K562 (cell line): ENCODE measurements at regions not wholly inside any gene's neighbourhood (a gene's known extent, or its start where the extent isn't known, plus 50 kb on each side); places are given as distances from the start of the nearest gene placed in this dataset.

Source experiments
- ATAC-seq: fragments of 200-7000 bp; cut with Tn5 transposase; 3 replicates; pipeline ENCODE4 v1.9.1; 2020; ENCODE audit warnings: moderate library complexity
- BruUV-seq: library from RNA; stranded (reverse); fragments of 400-500 nt; replicated peaks from 2 replicates; lab custom pipeline; 2021; lab: Mats Ljungman, UMichigan
- CTCF ChIA-PET: fragments of 300-600 bp; formaldehyde crosslinking; extraction: SDS; loops from one replicate; lab custom pipeline; 2021; ENCODE audit warnings: low intra/inter-chr PET ratio; lab: Yijun Ruan, JAX
- POLR2A ChIA-PET: fragments of 300-600, 350-650 bp; sonication (Branson Sonifier 250); formaldehyde crosslinking; extraction: SDS; loops from one replicate; lab custom pipeline; 2021; ENCODE audit warnings: antibody characterized with exemption, inconsistent platforms; lab: Yijun Ruan, JAX
- DNase-seq, 4 experiments: peaks; one replicate each; pipeline versions ENCODE4 v3.0.0 to v3.0.0-alpha.2; 2011 to 2018; ENCODE audit warnings: low spot score in 3 of 4, mixed read lengths in 3 of 4; ENCODE audit errors: extremely low read depth in 1 of 4
- FAIRE-seq: peaks from 2 replicates; lab custom pipeline; 2011; peaks lifted over from hg19 to GRCh38; lab: Jason Lieb, UNC
- H2AFZ ChIP-seq: 2 replicates; pipeline ENCODE4 v1.6.0; 2011; ENCODE audit warnings: low read depth, low read length, control low read depth, inconsistent platforms
- H3K27ac ChIP-seq: fragments of 200-600 bp; 3 replicates; pipeline ENCODE4 v1.8.0; 2011; ENCODE audit warnings: low read depth, mild to moderate bottlenecking, control low read depth, inconsistent platforms, low read length, moderate library complexity, mixed read lengths; ENCODE audit errors: extremely low read depth
- H3K27me3 ChIP-seq, 2 experiments: fragments of 300-600 bp in 1 of 2; 2 replicates in 1 of 2; 3 replicates in 1 of 2; pipeline versions ENCODE4 v1.6.0 to v1.8.0; 2011; ENCODE audit warnings: inconsistent platforms in 2 of 2, low read length in 2 of 2, mild to moderate bottlenecking in 1 of 2, mixed read lengths in 1 of 2, moderate library complexity in 1 of 2; ENCODE audit not compliant: control insufficient read depth in 2 of 2, insufficient read depth in 2 of 2
- H3K36me3 ChIP-seq: fragments of 300-600 bp; 3 replicates; pipeline ENCODE4 v1.8.0; 2011; ENCODE audit warnings: mild to moderate bottlenecking, low read length, inconsistent platforms; ENCODE audit not compliant: control insufficient read depth, insufficient read depth
- H3K4me1 ChIP-seq, 2 experiments: fragments of 200-600 bp in 1 of 2; replicated peaks in 1 of 2; 2 replicates in 1 of 2; 3 replicates in 1 of 2; pipeline versions ENCODE4 v1.5.1 to v1.8.0; 2011; ENCODE audit warnings: inconsistent platforms in 2 of 2, low read length in 2 of 2, mild to moderate bottlenecking in 1 of 2, mixed read lengths in 1 of 2, moderate library complexity in 1 of 2; ENCODE audit not compliant: control insufficient read depth in 2 of 2, insufficient read depth in 2 of 2
- H3K4me2 ChIP-seq: 2 replicates; pipeline ENCODE4 v1.6.1; 2011; ENCODE audit warnings: low read length, control low read depth, inconsistent platforms, mixed read lengths; ENCODE audit not compliant: insufficient read depth
- H3K4me3 ChIP-seq: fragments of 200-600 bp; sonication (generic), shearing (Covaris generic); 2 replicates; pipeline ENCODE4 v1.5.1; 2016; ENCODE audit warnings: control low read depth, inconsistent platforms
- H3K79me2 ChIP-seq: fragments of 200-600 bp; 3 replicates; pipeline ENCODE4 v1.8.0; 2011; ENCODE audit warnings: low read length, inconsistent platforms; ENCODE audit not compliant: control insufficient read depth, insufficient read depth
- H3K9ac ChIP-seq, 2 experiments: 2 replicates each; pipeline versions ENCODE4 v1.6.0 to v1.6.1; 2011; ENCODE audit warnings: low read depth in 2 of 2, low read length in 2 of 2, control low read depth in 1 of 2, inconsistent platforms in 1 of 2, mild to moderate bottlenecking in 1 of 2, mixed read lengths in 1 of 2; ENCODE audit not compliant: insufficient read depth in 1 of 2
- H3K9me1 ChIP-seq: one replicate; pipeline ENCODE4 v1.6.0; 2011; ENCODE audit warnings: inconsistent platforms, mild to moderate bottlenecking, low read length, moderate library complexity; ENCODE audit not compliant: control insufficient read depth, insufficient read depth
- H3K9me3 ChIP-seq: replicated peaks from 2 replicates; pipeline ENCODE4 v1.5.1; 2011; ENCODE audit warnings: low read depth, low read length, inconsistent platforms; ENCODE audit not compliant: control insufficient read depth, insufficient read depth
- H4K20me1 ChIP-seq: replicated peaks from 2 replicates; pipeline ENCODE4 v1.6.1; 2011; ENCODE audit warnings: low read length, inconsistent platforms, mixed read lengths; ENCODE audit not compliant: control insufficient read depth, insufficient read depth
- ARID1B ChIP-seq: fragments of 450-650 bp; IDR thresholded peaks from 2 replicates; pipeline ENCODE4 v1.6.1; 2016; ENCODE audit warnings: antibody characterized with exemption, mild to moderate bottlenecking, inconsistent platforms
- DDX20 ChIP-seq: fragments of 450-650 bp; IDR thresholded peaks from 2 replicates; pipeline ENCODE4 v1.6.1; 2016; ENCODE audit warnings: missing genetic modification characterization, low read depth, mild to moderate bottlenecking, missing compliant biosample characterization, moderate library complexity
- DIDO1 ChIP-seq: fragments of 450-650 bp; IDR thresholded peaks from 2 replicates; pipeline ENCODE4 v1.6.1; 2016; ENCODE audit warnings: low read depth, missing biosample characterization, missing genetic modification characterization
- NKRF ChIP-seq: fragments of 450-650 bp; IDR thresholded peaks from 2 replicates; pipeline ENCODE4 v1.6.1; 2016; ENCODE audit warnings: borderline replicate concordance
- PHB2 ChIP-seq: fragments of 450-650 bp; IDR thresholded peaks from 2 replicates; pipeline ENCODE4 v1.6.1; 2017; ENCODE audit warnings: low read depth
- ZNF274 ChIP-seq: IDR thresholded peaks from 2 replicates; pipeline ENCODE4 v1.6.1; 2011; ENCODE audit warnings: low read depth, mild to moderate bottlenecking, low read length, moderate library complexity, borderline replicate concordance
- ZNF76 ChIP-seq: fragments of 250-450 bp; sonication (Bioruptor Pico); IDR thresholded peaks from 2 replicates; pipeline ENCODE4 v1.4.0; 2020; ENCODE audit warnings: mild to moderate bottlenecking, moderate library complexity, borderline replicate concordance
- WGBS: fragments of 100-300 bp; shearing (Covaris generic); methylation state at CpG from one replicate; pipeline ENCODE4 v1.1.6; 2016; ENCODE audit warnings: low coverage, mixed read lengths; ENCODE audit not compliant: insufficient coverage; ENCODE audit errors: missing lambda C conversion rate; 5-methylcytosine and 5-hydroxymethylcytosine counted together
- in situ Hi-C: fragments of 300-500 bp; cut with MboI; formaldehyde crosslinking; loops from 4 replicates; pipeline ENCODE4 v1.15.0; 2018; ENCODE audit warnings: inconsistent platforms, mixed read lengths
- intact Hi-C: fragments of 100-400 bp; cut with micrococcal nuclease; formaldehyde crosslinking; loops from 2 replicates; pipeline ENCODE4 v1.14.2; 2022

- intact Hi-C loops, result no loop called here
- H3K9ac ChIP-seq, result no peak overlapping the region
- H3K4me1 ChIP-seq, result no peaks in the 10 kb centered on the region
- no peak overlapping the region for H2AFZ ChIP-seq
- H4K20me1 ChIP-seq, result no peaks in the 10 kb centered on the region
- no peak for TF ChIP-seq ZNF274
- TF ChIP-seq NKRF, result no peak
- TF ChIP-seq ZNF76 (CRISPR knock-in tag), result no peak
- TF ChIP-seq, all 486 proteins: peak for 0
- BruUV-seq, result no TSS peak
- ChIA-PET CTCF (no interaction called here), POLR2A (no interaction called here)
- in situ Hi-C loops, result no loop called here
- Histone ChIP-seq H3K4me3 (no peak overlapping the region), H3K9me3 (peaks cover 2% of the 10 kb centered on the region), H3K27me3 (peaks cover 3 to 5% of the 10 kb centered on the region in 2 experiments; a peak in 2 of 5 replicates), H3K79me2 (no peaks in the 10 kb centered on the region), H3K36me3 (no peaks in the 10 kb centered on the region), H3K27ac (no peak overlapping the region), H3K9me1 (no peaks in the 10 kb centered on the region), H3K4me2 (no peak overlapping the region)
- 4% methylated on average over 3 of the region's 3 CpGs for WGBS
- no peak for DNase-seq
- FAIRE-seq, result no peak
- no peak for ATAC-seq
These were observed 176.1 kb downstream of the AASDH start for GRCh38 chr4:56211202-56211601.

GRCh38 chr4:56210397-56210796 is 176.9 kb downstream of the AASDH start:
- DNase-seq, result no peak
- TF ChIP-seq PHB2 (no peak), DIDO1 (no peak), DDX20 (tag) (no peak), ARID1B (no peak)
- intact Hi-C loops (no loop called here), in situ Hi-C loops (no loop called here)
- CTCF ChIA-PET, result no interaction called here
- no peaks in the 10 kb centered on the region for H3K4me1 ChIP-seq
- H3K9me1 ChIP-seq, result no peaks in the 10 kb centered on the region
- no TSS peak for BruUV-seq
- no peaks in the 10 kb centered on the region for H3K36me3 ChIP-seq
- no peaks in the 10 kb centered on the region; the same call in 1 of the 2 replicates for H4K20me1 ChIP-seq
- H3K27me3 ChIP-seq, result peaks cover 0 to 3% of the 10 kb centered on the region in 2 experiments; a peak in 1 of 5 replicates
- no peak for FAIRE-seq
- no peak overlapping the region for H2AFZ ChIP-seq
- no peak for ATAC-seq
- no peak overlapping the region for H3K9ac ChIP-seq
- H3K27ac ChIP-seq, result no peak overlapping the region
- peaks cover 2% of the 10 kb centered on the region for H3K9me3 ChIP-seq
- H3K4me3 ChIP-seq, result no peak overlapping the region
- POLR2A ChIA-PET, result interaction anchor here (0.7 kb wide), 1 partner anchor 846 kb away, joined by 3 read pairs; no protein-coding TSS in a partner anchor
- H3K79me2 ChIP-seq, result no peaks in the 10 kb centered on the region
- WGBS, result 0% methylated on average over 1 of the region's 1 CpG
- no peak overlapping the region for H3K4me2 ChIP-seq
